ENCODE measurements at regions not wholly inside any gene's neighbourhood (a gene's known extent, or its start where the extent isn't known, plus 50 kb on each side); places are given as distances from the start of the nearest gene placed in this dataset.

DNA sequence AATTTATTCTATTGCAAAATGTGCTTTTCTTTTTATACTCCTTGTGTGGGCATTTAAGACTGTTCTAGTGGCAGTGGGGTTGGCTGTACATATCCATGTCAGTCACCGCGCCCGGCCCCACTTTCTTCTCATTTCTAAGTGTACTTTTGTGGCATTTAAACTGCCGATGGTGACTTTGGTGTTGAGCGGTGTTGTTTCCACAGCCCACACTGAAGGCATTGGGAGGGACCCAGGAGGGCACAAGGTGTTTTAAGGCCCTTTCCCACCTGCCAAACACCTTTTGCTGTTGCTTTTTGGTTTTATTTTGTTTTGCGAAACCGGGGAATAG lies 369.7 kb downstream of the MTX2 start (continued):
- TF ChIP-seq ZNF260 (CRISPR knock-in tag; IDR thresholded peaks at IDR 0.05; ENCODE audit: borderline replicate concordance, low read depth) (no peak), NFRKB (IDR thresholded peaks at IDR 0.05) (no peak), ZNF720 (CRISPR knock-in tag; IDR thresholded peaks at IDR 0.05) (no peak), ZNF33A (CRISPR knock-in tag; IDR thresholded peaks at IDR 0.05; ENCODE audit: borderline replicate concordance) (no peak)

- Histone ChIP-seq H3K79me2 (ENCODE audit: insufficient read depth, low read length) (no peaks in the 10 kb centered on the region), H3K4me3 (replicated peaks in 1 of 3; ENCODE audit: insufficient read depth in 1 of 3, low read depth in 2 of 3, low read length in 3 of 3) (no peak overlapping the region), H3K4me2 (ENCODE audit: low read depth, low read length) (no peak overlapping the region), H2AFZ (ENCODE audit: low read length) (no peak overlapping the region), H4K20me1 (ENCODE audit: insufficient read depth, low read length) (no peaks in the 10 kb centered on the region), H3K36me3 (replicated peaks in 1 of 2; ENCODE audit: control insufficient read depth in 1 of 2, insufficient read depth in 2 of 2, low read length in 2 of 2) (no peaks in the 10 kb centered on the region), H3K27ac (ENCODE audit: extremely low read length, insufficient read depth, low read length) (no peak overlapping the region), H3K27me3 (ENCODE audit: control insufficient read depth in 1 of 2, insufficient read depth in 2 of 2, low read length in 2 of 2) (peaks cover 3 to 56% of the 10 kb centered on the region in 2 experiments; a peak in 4 of 5 replicates), H3K4me1 (ENCODE audit: insufficient read depth, low read length) (peaks cover 11% of the 10 kb centered on the region; the same call in 1 of the 2 replicates), H3K9me3 (ENCODE audit: low read length) (no peaks in the 10 kb centered on the region), H3K9ac (ENCODE audit: insufficient read depth, low read depth, low read length) (no peak overlapping the region)
- BruUV-seq (replicated peaks), result no TSS peak
- DNase-seq (ENCODE audit: low spot score) (no peak), ATAC-seq (no peak), FAIRE-seq (no peak)
- 19% methylated on average over 5 of the region's 5 CpGs for WGBS (ENCODE audit: low lambda C conversion rate)
- in situ Hi-C loops (cut with HindIII; ENCODE audit: extremely low pct_ligation_motif_present, low pct_unique_long_range_greater_than_20kb), result loop anchor here (5.0 to 10.0 kb wide), 2 partner anchors 185 to 512 kb away; partner anchors contain the start of gene HOXD8
- POLR2A ChIA-PET, result no interaction called here
- CTCF ChIA-PET (ENCODE audit: low intra/inter-chr PET ratio, low total read pairs), result interaction anchor here (2.7 kb wide), 1 partner anchor 499 kb away, joined by 13 read pairs; no protein-coding TSS in a partner anchor
- no peak for TF ChIP-seq GPN1 (CRISPR knock-in tag; IDR thresholded peaks at IDR 0.05; ENCODE audit: borderline replicate concordance)
- no peak for TF ChIP-seq PHF8 (CRISPR knock-in tag; IDR thresholded peaks at IDR 0.05)
- TF ChIP-seq NRL (CRISPR knock-in tag; IDR thresholded peaks at IDR 0.05; ENCODE audit: borderline replicate concordance), result no peak
- no peak for TF ChIP-seq FOXP1 (IDR thresholded peaks at IDR 0.05)
- TF ChIP-seq FOXP1 (CRISPR knock-in tag; IDR thresholded peaks at IDR 0.05), result no peak
- no peak for TF ChIP-seq TCF12 (IDR thresholded peaks at IDR 0.05)
- TF ChIP-seq TCF12 (CRISPR knock-in tag; IDR thresholded peaks at IDR 0.05), result no peak
- no peak for TF ChIP-seq ARHGAP35 (CRISPR knock-in tag; IDR thresholded peaks at IDR 0.05; ENCODE audit: borderline replicate concordance)
- no peak for TF ChIP-seq ZNF746 (CRISPR knock-in tag; IDR thresholded peaks at IDR 0.05)
- TF ChIP-seq, protein P1, sequence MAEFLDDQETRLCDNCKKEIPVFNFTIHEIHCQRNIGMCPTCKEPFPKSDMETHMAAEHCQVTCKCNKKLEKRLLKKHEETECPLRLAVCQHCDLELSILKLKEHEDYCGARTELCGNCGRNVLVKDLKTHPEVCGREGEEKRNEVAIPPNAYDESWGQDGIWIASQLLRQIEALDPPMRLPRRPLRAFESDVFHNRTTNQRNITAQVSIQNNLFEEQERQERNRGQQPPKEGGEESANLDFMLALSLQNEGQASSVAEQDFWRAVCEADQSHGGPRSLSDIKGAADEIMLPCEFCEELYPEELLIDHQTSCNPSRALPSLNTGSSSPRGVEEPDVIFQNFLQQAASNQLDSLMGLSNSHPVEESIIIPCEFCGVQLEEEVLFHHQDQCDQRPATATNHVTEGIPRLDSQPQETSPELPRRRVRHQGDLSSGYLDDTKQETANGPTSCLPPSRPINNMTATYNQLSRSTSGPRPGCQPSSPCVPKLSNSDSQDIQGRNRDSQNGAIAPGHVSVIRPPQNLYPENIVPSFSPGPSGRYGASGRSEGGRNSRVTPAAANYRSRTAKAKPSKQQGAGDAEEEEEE (CRISPR knock-in tag; IDR thresholded peaks at IDR 0.05; ENCODE audit: borderline replicate concordance), result no peak
- no peak for TF ChIP-seq ZNF576 (CRISPR knock-in tag; IDR thresholded peaks at IDR 0.05)
- TF ChIP-seq JUND (CRISPR knock-in tag; IDR thresholded peaks at IDR 0.05), result no peak
- TF ChIP-seq, protein P2, sequence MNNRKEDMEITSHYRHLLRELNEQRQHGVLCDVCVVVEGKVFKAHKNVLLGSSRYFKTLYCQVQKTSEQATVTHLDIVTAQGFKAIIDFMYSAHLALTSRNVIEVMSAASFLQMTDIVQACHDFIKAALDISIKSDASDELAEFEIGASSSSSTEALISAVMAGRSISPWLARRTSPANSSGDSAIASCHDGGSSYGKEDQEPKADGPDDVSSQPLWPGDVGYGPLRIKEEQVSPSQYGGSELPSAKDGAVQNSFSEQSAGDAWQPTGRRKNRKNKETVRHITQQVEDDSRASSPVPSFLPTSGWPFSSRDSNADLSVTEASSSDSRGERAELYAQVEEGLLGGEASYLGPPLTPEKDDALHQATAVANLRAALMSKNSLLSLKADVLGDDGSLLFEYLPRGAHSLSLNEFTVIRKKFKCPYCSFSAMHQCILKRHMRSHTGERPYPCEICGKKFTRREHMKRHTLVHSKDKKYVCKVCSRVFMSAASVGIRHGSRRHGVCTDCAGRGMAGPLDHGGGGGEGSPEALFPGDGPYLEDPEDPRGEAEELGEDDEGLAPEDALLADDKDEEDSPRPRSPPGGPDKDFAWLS (CRISPR knock-in tag; IDR thresholded peaks at IDR 0.05; ENCODE audit: borderline replicate concordance), result no peak
- no peak for TF ChIP-seq ZNF720 (CRISPR knock-in tag; IDR thresholded peaks at IDR 0.05)
- TF ChIP-seq ZNF563 (CRISPR knock-in tag; IDR thresholded peaks at IDR 0.05), result no peak
- TF ChIP-seq REL (CRISPR knock-in tag; conservative IDR thresholded peaks at IDR 0.05), result no peak
- no peak for TF ChIP-seq RFX5 (IDR thresholded peaks at IDR 0.05; ENCODE audit: low read depth, low read length)
- TF ChIP-seq ZNF567 (CRISPR knock-in tag; IDR thresholded peaks at IDR 0.05; ENCODE audit: borderline replicate concordance), result no peak
- intact Hi-C loops (cut with micrococcal nuclease; ENCODE audit: unreplicated experiment), result loop anchor here (2.0 to 5.0 kb wide), 3 partner anchors 185 to 527 kb away; no protein-coding TSS in a partner anchor
Observed at GRCh38 chr2:176639671-176640070, 370.4 kb downstream of the MTX2 start.

Data from HepG2 (cell line).